Parathyroid adenoma (tissue), 2 donors: ENCODE measurements at regions not wholly inside any gene's neighbourhood (a gene's known extent, or its start where the extent isn't known, plus 50 kb on each side); places are given as distances from the start of the nearest gene placed in this dataset.

Source experiments
- H2AFZ ChIP-seq: fragments of 300-600 bp; sonication (generic); one replicate; pipeline ENCODE4 v1.7.0; 2017; ENCODE audit warnings: antibody characterized with exemption, mild to moderate bottlenecking
- H3K27ac ChIP-seq: fragments of 300-600 bp; sonication (generic); one replicate; pipeline ENCODE4 v1.7.0; 2017
- H3K27me3 ChIP-seq: fragments of 300-600 bp; sonication (generic); one replicate; pipeline ENCODE4 v1.7.0; 2017; ENCODE audit warnings: low read length; ENCODE audit not compliant: control insufficient read depth, insufficient read depth
- H3K36me3 ChIP-seq: fragments of 300-600 bp; sonication (generic); one replicate; pipeline ENCODE4 v1.7.0; 2017; ENCODE audit warnings: low read length; ENCODE audit not compliant: control insufficient read depth, insufficient read depth
- H3K4me1 ChIP-seq: fragments of 300-600 bp; sonication (generic); one replicate; pipeline ENCODE4 v1.7.0; 2017; ENCODE audit warnings: control low read depth
- H3K4me2 ChIP-seq: fragments of 300-600 bp; sonication (generic); one replicate; pipeline ENCODE4 v1.7.0; 2017; ENCODE audit warnings: low read length
- H3K4me3 ChIP-seq: fragments of 300-600 bp; sonication (generic); one replicate; pipeline ENCODE4 v1.7.0; 2017; ENCODE audit warnings: low read depth, low read length
- H3K79me2 ChIP-seq: fragments of 300-600 bp; sonication (generic); one replicate; pipeline ENCODE4 v1.7.0; 2017; ENCODE audit warnings: control low read depth
- H3K9ac ChIP-seq: fragments of 300-600 bp; sonication (generic); one replicate; pipeline ENCODE4 v1.7.0; 2017; ENCODE audit warnings: mild to moderate bottlenecking
- H3K9me3 ChIP-seq: fragments of 300-600 bp; sonication (generic); one replicate; pipeline ENCODE4 v1.7.0; 2017; ENCODE audit warnings: low read length; ENCODE audit not compliant: control insufficient read depth
- TF ChIP-seq, protein P1 (sequence below): fragments of 300-600 bp; sonication (generic); IDR thresholded peaks from one replicate; pipeline ENCODE4 v1.7.0; 2017; ENCODE audit warnings: antibody characterized with exemption, mild to moderate bottlenecking
- donor health status: primary hyperparathyroidism.

GRCh38 chr4:188429965-188430364 lies 290.7 kb downstream of the TRIML1 start:
- TF ChIP-seq, protein P1, sequence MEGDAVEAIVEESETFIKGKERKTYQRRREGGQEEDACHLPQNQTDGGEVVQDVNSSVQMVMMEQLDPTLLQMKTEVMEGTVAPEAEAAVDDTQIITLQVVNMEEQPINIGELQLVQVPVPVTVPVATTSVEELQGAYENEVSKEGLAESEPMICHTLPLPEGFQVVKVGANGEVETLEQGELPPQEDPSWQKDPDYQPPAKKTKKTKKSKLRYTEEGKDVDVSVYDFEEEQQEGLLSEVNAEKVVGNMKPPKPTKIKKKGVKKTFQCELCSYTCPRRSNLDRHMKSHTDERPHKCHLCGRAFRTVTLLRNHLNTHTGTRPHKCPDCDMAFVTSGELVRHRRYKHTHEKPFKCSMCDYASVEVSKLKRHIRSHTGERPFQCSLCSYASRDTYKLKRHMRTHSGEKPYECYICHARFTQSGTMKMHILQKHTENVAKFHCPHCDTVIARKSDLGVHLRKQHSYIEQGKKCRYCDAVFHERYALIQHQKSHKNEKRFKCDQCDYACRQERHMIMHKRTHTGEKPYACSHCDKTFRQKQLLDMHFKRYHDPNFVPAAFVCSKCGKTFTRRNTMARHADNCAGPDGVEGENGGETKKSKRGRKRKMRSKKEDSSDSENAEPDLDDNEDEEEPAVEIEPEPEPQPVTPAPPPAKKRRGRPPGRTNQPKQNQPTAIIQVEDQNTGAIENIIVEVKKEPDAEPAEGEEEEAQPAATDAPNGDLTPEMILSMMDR, result no peak
- Histone ChIP-seq H3K27ac (no peak overlapping the region), H3K9me3 (no peaks in the 10 kb centered on the region), H3K4me1 (no peaks in the 10 kb centered on the region), H3K27me3 (no peaks in the 10 kb centered on the region), H3K79me2 (no peaks in the 10 kb centered on the region), H3K4me2 (no peak overlapping the region), H3K9ac (no peak overlapping the region), H3K36me3 (no peaks in the 10 kb centered on the region), H3K4me3 (no peak overlapping the region), H2AFZ (no peak overlapping the region)

GRCh38 chr4:188430384-188430783 lies 291.1 kb downstream of the TRIML1 start:
- Histone ChIP-seq H3K79me2 (no peaks in the 10 kb centered on the region), H3K27me3 (no peaks in the 10 kb centered on the region), H3K9ac (no peak overlapping the region), H3K27ac (no peak overlapping the region), H3K36me3 (no peaks in the 10 kb centered on the region), H3K4me1 (no peaks in the 10 kb centered on the region), H3K4me3 (no peak overlapping the region), H3K4me2 (no peak overlapping the region), H2AFZ (no peak overlapping the region), H3K9me3 (no peaks in the 10 kb centered on the region)
- TF ChIP-seq, protein P1, result no peak

- Histone ChIP-seq H3K4me2 (no peak overlapping the region), H3K36me3 (no peaks in the 10 kb centered on the region), H3K4me1 (no peaks in the 10 kb centered on the region), H3K9me3 (no peaks in the 10 kb centered on the region), H3K79me2 (no peaks in the 10 kb centered on the region), H2AFZ (no peak overlapping the region), H3K9ac (no peak overlapping the region), H3K4me3 (no peak overlapping the region), H3K27me3 (no peaks in the 10 kb centered on the region), H3K27ac (no peak overlapping the region)
- TF ChIP-seq, protein P1, result no peak
These were observed 293.1 kb downstream of the TRIML1 start for GRCh38 chr4:188432328-188432727.

GRCh38 chr4:188433741-188434315 lies 294.6 kb downstream of the TRIML1 start:
- H3K27ac ChIP-seq, result no peak overlapping the region
- H3K27me3 ChIP-seq, result no peaks in the 10 kb centered on the region
- H3K9me3 ChIP-seq, result no peaks in the 10 kb centered on the region
- no peak overlapping the region for H3K4me3 ChIP-seq
- H3K79me2 ChIP-seq, result no peaks in the 10 kb centered on the region
- H3K36me3 ChIP-seq, result no peaks in the 10 kb centered on the region
- H2AFZ ChIP-seq, result no peak overlapping the region
- H3K4me1 ChIP-seq, result no peaks in the 10 kb centered on the region
- TF ChIP-seq, protein P1, result no peak
- H3K9ac ChIP-seq, result no peak overlapping the region
- H3K4me2 ChIP-seq, result no peak overlapping the region

DNA sequence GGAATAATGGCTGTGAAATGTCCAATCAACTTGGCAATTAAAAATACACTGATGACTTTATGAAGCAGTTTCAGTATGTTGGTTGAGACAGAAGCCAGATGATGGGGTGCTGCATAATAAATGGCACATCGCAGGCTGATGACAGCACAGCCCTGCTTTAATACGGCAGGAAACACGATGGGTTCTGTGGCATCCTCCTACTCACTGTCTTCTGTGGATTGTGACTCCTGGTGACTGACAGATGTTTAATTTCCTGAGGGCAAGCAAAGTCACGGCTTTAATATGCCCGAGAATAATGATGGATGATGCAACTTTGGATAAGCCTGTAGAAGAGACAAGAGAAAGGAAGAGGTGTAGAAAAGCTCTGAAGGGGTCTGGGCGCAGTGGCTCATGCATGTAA lies 295.4 kb downstream of the TRIML1 start:
- TF ChIP-seq, protein P1, result no peak
- no peak overlapping the region for H3K4me3 ChIP-seq
- H3K27me3 ChIP-seq, result no peaks in the 10 kb centered on the region
- no peaks in the 10 kb centered on the region for H3K79me2 ChIP-seq
- no peak overlapping the region for H3K9ac ChIP-seq
- H3K27ac ChIP-seq, result no peak overlapping the region
- no peaks in the 10 kb centered on the region for H3K9me3 ChIP-seq
- H3K4me2 ChIP-seq, result no peak overlapping the region
- H3K4me1 ChIP-seq, result no peaks in the 10 kb centered on the region
- no peaks in the 10 kb centered on the region for H3K36me3 ChIP-seq
- no peak overlapping the region for H2AFZ ChIP-seq
